ENCODE measurements at regions not wholly inside any gene's neighbourhood (a gene's known extent, or its start where the extent isn't known, plus 50 kb on each side); places are given as distances from the start of the nearest gene placed in this dataset.

GRCh38 chr3:41148478-41148877 is 50.8 kb upstream of the CTNNB1 start:
- H3K27ac Mint-ChIP-seq (ENCODE audit: unreplicated experiment), result no peak overlapping the region
- no peaks in the 10 kb centered on the region for H3K79me2 ChIP-seq (ENCODE audit: insufficient read depth, low read length)
- DNase-seq (ENCODE audit: low read depth) (peak; percentile 20), FAIRE-seq (no peak)
- H3K27me3 Mint-ChIP-seq (ENCODE audit: low read depth, unreplicated experiment), result peaks cover 6% of the 10 kb centered on the region
- no peaks in the 10 kb centered on the region for H3K36me3 ChIP-seq (ENCODE audit: insufficient read depth, low read length)
- H3K9ac ChIP-seq (ENCODE audit: low read length), result no peak overlapping the region
- no peak overlapping the region for H3K4me2 ChIP-seq (ENCODE audit: low read length)
- no peak overlapping the region for H3K27ac ChIP-seq (ENCODE audit: low read depth, low read length)
- H3K9me3 ChIP-seq (ENCODE audit: insufficient read depth, low read depth, low read length), result peaks cover 2% of the 10 kb centered on the region
- peaks cover 10% of the 10 kb centered on the region for H3K9me3 Mint-ChIP-seq (ENCODE audit: unreplicated experiment)
- H4K20me1 ChIP-seq (ENCODE audit: insufficient read depth, low read length), result no peaks in the 10 kb centered on the region
- no peak overlapping the region for H2AFZ ChIP-seq (ENCODE audit: low read depth, low read length)
- no peak overlapping the region for H3K4me3 Mint-ChIP-seq (ENCODE audit: unreplicated experiment)
- TF ChIP-seq EZH2 (IDR thresholded peaks at IDR 0.05; ENCODE audit: insufficient read depth, low read length) (no peak), CTCF (IDR thresholded peaks at IDR 0.05; ENCODE audit: insufficient read depth, low read depth, low read length) (no peak)
- H3K4me1 Mint-ChIP-seq (ENCODE audit: low read depth, unreplicated experiment), result peaks cover 7% of the 10 kb centered on the region
- no peaks in the 10 kb centered on the region for H3K4me1 ChIP-seq (ENCODE audit: insufficient read depth, low read length)
- H3K4me3 ChIP-seq (ENCODE audit: insufficient read depth, low read depth, low read length), result no peak overlapping the region
- no peaks in the 10 kb centered on the region for H3K36me3 Mint-ChIP-seq (ENCODE audit: low read depth, unreplicated experiment)
- H3K27me3 ChIP-seq (ENCODE audit: insufficient read depth, low read length), result no peaks in the 10 kb centered on the region

GRCh38 chr3:41148901-41149300 is 50.4 kb upstream of the CTNNB1 start:
- no peak for TF ChIP-seq CTCF (IDR thresholded peaks at IDR 0.05; ENCODE audit: insufficient read depth, low read depth, low read length)
- TF ChIP-seq EZH2 (IDR thresholded peaks at IDR 0.05; ENCODE audit: insufficient read depth, low read length), result no peak
- no peaks in the 10 kb centered on the region for H3K36me3 Mint-ChIP-seq (ENCODE audit: low read depth, unreplicated experiment)
- peaks cover 6% of the 10 kb centered on the region for H3K4me1 Mint-ChIP-seq (ENCODE audit: low read depth, unreplicated experiment)
- no peak overlapping the region for H3K4me2 ChIP-seq (ENCODE audit: low read length)
- H3K27me3 Mint-ChIP-seq (ENCODE audit: low read depth, unreplicated experiment), result peaks cover 6% of the 10 kb centered on the region
- H3K27ac ChIP-seq (ENCODE audit: low read depth, low read length), result no peak overlapping the region
- no peak overlapping the region for H3K4me3 Mint-ChIP-seq (ENCODE audit: unreplicated experiment)
- DNase-seq (ENCODE audit: low read depth) (no peak), FAIRE-seq (no peak)
- peaks cover 2% of the 10 kb centered on the region for H3K9me3 ChIP-seq (ENCODE audit: insufficient read depth, low read depth, low read length)
- no peaks in the 10 kb centered on the region for H3K27me3 ChIP-seq (ENCODE audit: insufficient read depth, low read length)
- no peaks in the 10 kb centered on the region for H4K20me1 ChIP-seq (ENCODE audit: insufficient read depth, low read length)
- H3K36me3 ChIP-seq (ENCODE audit: insufficient read depth, low read length), result no peaks in the 10 kb centered on the region
- no peak overlapping the region for H3K9ac ChIP-seq (ENCODE audit: low read length)
- no peak overlapping the region for H3K4me3 ChIP-seq (ENCODE audit: insufficient read depth, low read depth, low read length)
- no peaks in the 10 kb centered on the region for H3K4me1 ChIP-seq (ENCODE audit: insufficient read depth, low read length)
- H3K79me2 ChIP-seq (ENCODE audit: insufficient read depth, low read length), result no peaks in the 10 kb centered on the region
- no peak overlapping the region for H2AFZ ChIP-seq (ENCODE audit: low read depth, low read length)
- no peak overlapping the region for H3K27ac Mint-ChIP-seq (ENCODE audit: unreplicated experiment)
- peaks cover 10% of the 10 kb centered on the region for H3K9me3 Mint-ChIP-seq (ENCODE audit: unreplicated experiment)
